ENCODE measurements at regions not wholly inside any gene's neighbourhood (a gene's known extent, or its start where the extent isn't known, plus 50 kb on each side); places are given as distances from the start of the nearest gene placed in this dataset.

- H3K4me3 ChIP-seq (replicated peaks in 1 of 4; ENCODE audit: control extremely low read depth in 1 of 4, insufficient read depth in 1 of 4, low read depth in 3 of 4, low read length in 4 of 4): no peak overlapping the region
- H3K27ac ChIP-seq (ENCODE audit: insufficient read depth, low read length): no peak overlapping the region
- TF ChIP-seq CTCF (conservative IDR thresholded peaks at IDR 0.05 in 1 of 2, IDR thresholded peaks at IDR 0.05 in 1 of 2; ENCODE audit: low read depth in 1 of 2, low read length in 2 of 2) (no peak), EZH2 (IDR thresholded peaks at IDR 0.05; ENCODE audit: low read length, missing control alignments) (no peak)
- no peaks in the 10 kb centered on the region for H3K9me3 ChIP-seq (ENCODE audit: control insufficient read depth, insufficient read depth, low read depth, low read length)
- no peaks in the 10 kb centered on the region for H3K36me3 ChIP-seq (ENCODE audit: control insufficient read depth, insufficient read depth, low read length)
- no peak for DNase-seq (ENCODE audit: low read depth in 2 of 2)
- no peak overlapping the region for H3K9ac ChIP-seq (ENCODE audit: insufficient read depth, low read length)
- no peak overlapping the region for H3K4me2 ChIP-seq (ENCODE audit: extremely low read depth, insufficient read depth, low read length)
- H2AFZ ChIP-seq (ENCODE audit: low read length): no peak overlapping the region
- no peaks in the 10 kb centered on the region for H3K79me2 ChIP-seq (ENCODE audit: control insufficient read depth, insufficient read depth, low read length)
- no peaks in the 10 kb centered on the region for H3K4me1 ChIP-seq (ENCODE audit: control insufficient read depth, extremely low read depth, insufficient read depth, low read length)
- H3K27me3 ChIP-seq (ENCODE audit: control insufficient read depth, insufficient read depth, low read length): no peaks in the 10 kb centered on the region
- no peaks in the 10 kb centered on the region for H4K20me1 ChIP-seq (ENCODE audit: control insufficient read depth, extremely low read depth, insufficient read depth, low read length)
These were observed 385.4 kb upstream of the SLC10A2 start for GRCh38 chr13:103451656-103452055.

- Histone ChIP-seq H2AFZ (ENCODE audit: low read length) (no peak overlapping the region), H3K4me3 (replicated peaks in 1 of 4; ENCODE audit: control extremely low read depth in 1 of 4, insufficient read depth in 1 of 4, low read depth in 3 of 4, low read length in 4 of 4) (no peak overlapping the region), H3K27me3 (ENCODE audit: control insufficient read depth, insufficient read depth, low read length) (no peaks in the 10 kb centered on the region), H3K79me2 (ENCODE audit: control insufficient read depth, insufficient read depth, low read length) (no peaks in the 10 kb centered on the region), H3K9me3 (ENCODE audit: control insufficient read depth, insufficient read depth, low read depth, low read length) (no peaks in the 10 kb centered on the region), H4K20me1 (ENCODE audit: control insufficient read depth, extremely low read depth, insufficient read depth, low read length) (no peaks in the 10 kb centered on the region), H3K36me3 (ENCODE audit: control insufficient read depth, insufficient read depth, low read length) (no peaks in the 10 kb centered on the region), H3K4me2 (ENCODE audit: extremely low read depth, insufficient read depth, low read length) (no peak overlapping the region), H3K4me1 (ENCODE audit: control insufficient read depth, extremely low read depth, insufficient read depth, low read length) (no peaks in the 10 kb centered on the region), H3K27ac (ENCODE audit: insufficient read depth, low read length) (no peak overlapping the region), H3K9ac (ENCODE audit: insufficient read depth, low read length) (no peak overlapping the region)
- TF ChIP-seq CTCF (conservative IDR thresholded peaks at IDR 0.05 in 1 of 2, IDR thresholded peaks at IDR 0.05 in 1 of 2; ENCODE audit: low read depth in 1 of 2, low read length in 2 of 2) (no peak), EZH2 (IDR thresholded peaks at IDR 0.05; ENCODE audit: low read length, missing control alignments) (no peak)
- no peak for DNase-seq (ENCODE audit: low read depth in 2 of 2)
These were observed 377.4 kb upstream of the SLC10A2 start for GRCh38 chr13:103443604-103444003.

- H3K4me2 ChIP-seq (ENCODE audit: extremely low read depth, insufficient read depth, low read length): no peak overlapping the region
- no peaks in the 10 kb centered on the region for H3K27me3 ChIP-seq (ENCODE audit: control insufficient read depth, insufficient read depth, low read length)
- no peak overlapping the region for H3K27ac ChIP-seq (ENCODE audit: insufficient read depth, low read length)
- H3K9me3 ChIP-seq (ENCODE audit: control insufficient read depth, insufficient read depth, low read depth, low read length): no peaks in the 10 kb centered on the region
- no peak overlapping the region for H3K9ac ChIP-seq (ENCODE audit: insufficient read depth, low read length)
- no peak overlapping the region for H3K4me3 ChIP-seq (replicated peaks in 1 of 4; ENCODE audit: control extremely low read depth in 1 of 4, insufficient read depth in 1 of 4, low read depth in 3 of 4, low read length in 4 of 4)
- no peaks in the 10 kb centered on the region for H3K4me1 ChIP-seq (ENCODE audit: control insufficient read depth, extremely low read depth, insufficient read depth, low read length)
- no peaks in the 10 kb centered on the region for H4K20me1 ChIP-seq (ENCODE audit: control insufficient read depth, extremely low read depth, insufficient read depth, low read length)
- no peaks in the 10 kb centered on the region for H3K36me3 ChIP-seq (ENCODE audit: control insufficient read depth, insufficient read depth, low read length)
- DNase-seq (ENCODE audit: low read depth in 2 of 2): no peak
- no peak for TF ChIP-seq EZH2 (IDR thresholded peaks at IDR 0.05; ENCODE audit: low read length, missing control alignments)
- no peak for TF ChIP-seq CTCF (conservative IDR thresholded peaks at IDR 0.05 in 1 of 2, IDR thresholded peaks at IDR 0.05 in 1 of 2; ENCODE audit: low read depth in 1 of 2, low read length in 2 of 2)
- H2AFZ ChIP-seq (ENCODE audit: low read length): no peak overlapping the region
- no peaks in the 10 kb centered on the region for H3K79me2 ChIP-seq (ENCODE audit: control insufficient read depth, insufficient read depth, low read length)
These were observed 371.4 kb upstream of the SLC10A2 start for GRCh38 chr13:103437651-103438050.
